Pancreas (tissue), 10 donors: ENCODE measurements at regions not wholly inside any gene's neighbourhood (a gene's known extent, or its start where the extent isn't known, plus 50 kb on each side); places are given as distances from the start of the nearest gene placed in this dataset.

ENCODE experiments used
- ATAC-seq, 4 donors: fragments of 200-7000 bp; cut with Tn5 transposase; one replicate each; pipeline versions ENCODE4 v1.8.0 to v1.9.1; 2020; ENCODE audit warnings: mild to moderate bottlenecking in 4 of 4, moderate library complexity in 4 of 4
- DNase-seq, 6 donors: peaks; one replicate each; pipeline ENCODE4 v3.0.0-alpha.2; 2020
- FAIRE-seq: peaks from 2 replicates; lab custom pipeline; 2012; peaks lifted over from hg19 to GRCh38; lab: Jason Lieb, UNC
- H3K27ac ChIP-seq, 4 donors: fragments of 200-600 bp; sonication (generic); 1 replicate in 3 of 4; 2 replicates in 1 of 4; pipeline versions ENCODE4 v1.5.0 to v1.8.0; 2020
- H3K27me3 ChIP-seq, 4 donors: fragments of 200-600 bp; one replicate each; pipeline ENCODE4 v1.8.0; 2021
- H3K36me3 ChIP-seq, 3 donors: fragments of 200-600 bp; sonication (generic) in 1 of 3; one replicate each; pipeline versions ENCODE4 v1.5.0 to v1.8.0; 2020 to 2021
- H3K4me1 ChIP-seq, 3 donors: fragments of 200-600 bp; one replicate each; pipeline ENCODE4 v1.8.0; 2021
- H3K4me3 ChIP-seq, 4 donors: fragments of 200-600 bp; sonication (generic) in 2 of 4; one replicate each; pipeline versions ENCODE4 v1.5.0 to v1.8.0; 2020 to 2021
- H3K9me3 ChIP-seq, 4 donors: fragments of 200-600 bp; one replicate each; pipeline ENCODE4 v1.8.0; 2021
- CTCF ChIP-seq, 4 donors: fragments of 200-600 bp; sonication (generic) in 3 of 4; IDR thresholded peaks; one replicate each; pipeline versions ENCODE4 v1.5.0 to v1.8.0; 2021; ENCODE audit warnings: antibody characterized with exemption in 4 of 4
- WGBS, 2 donors: extraction: QIAGEN DNeasy Blood & Tissue Kit; methylation state at CpG; one replicate each; pipeline ENCODE4 v1.1.7; 2013; 5-methylcytosine and 5-hydroxymethylcytosine counted together
- intact Hi-C, 3 donors: fragments of 100-400 bp; cut with DNase I; formaldehyde crosslinking; loops; one replicate each; pipeline versions ENCODE4 v1.11.1 to v1.14.2; 2022
- donor health status: healthy with polysubstance abuse.
- donor health status: DM: no; HTN: no; CAD: no; lungs with moderate emphysema.
- donor health status: DM: no; HTN: no; CAD: no.
- donor health status: control.
- donor health status: control.
- donor health status: Bipolar disorder and iron deficiency.
- donor health status: DM: yes; HTN: yes; CAD: no.
- donor health status: DM: no; HTN: no; CAD: no.
- donor health status: DM: no; HTN: no; CAD: no.
- donor health status: DM: yes; HTN: yes; CAD: no.

GRCh38 chr17:33639103-33639880 lies 346.2 kb upstream of the ASIC2 start:
- H3K27me3 ChIP-seq: peaks cover 0 to 10% (median 0%) of the 10 kb centered on the region in 4 donors
- no peak for ATAC-seq
- no peak for TF ChIP-seq CTCF (IDR thresholded peaks at IDR 0.05)
- intact Hi-C loops: no loop called here
- no peak overlapping the region for H3K27ac ChIP-seq
- no peaks in the 10 kb centered on the region for H3K4me1 ChIP-seq
- FAIRE-seq: no peak
- no peaks in the 10 kb centered on the region for H3K9me3 ChIP-seq
- 33 to 36% methylated on average over 6 of the region's 6 CpGs for WGBS, 2 donors
- H3K36me3 ChIP-seq: no peaks in the 10 kb centered on the region
- H3K4me3 ChIP-seq: no peak overlapping the region
- DNase-seq: no peak

- Histone ChIP-seq H3K27me3 (peaks cover 0 to 8% (median 0%) of the 10 kb centered on the region in 4 donors), H3K4me1 (no peaks in the 10 kb centered on the region), H3K36me3 (no peaks in the 10 kb centered on the region), H3K27ac (no peak overlapping the region), H3K4me3 (no peak overlapping the region), H3K9me3 (no peaks in the 10 kb centered on the region)
- FAIRE-seq: no peak
- WGBS, 2 donors: 63 to 69% methylated on average over 8 of the region's 8 CpGs
- DNase-seq: no peak
- TF ChIP-seq CTCF (IDR thresholded peaks at IDR 0.05): no peak
- no peak for ATAC-seq
- intact Hi-C loops: no loop called here
Measured at GRCh38 chr17:33640629-33641028, 347.5 kb upstream of the ASIC2 start.

DNA sequence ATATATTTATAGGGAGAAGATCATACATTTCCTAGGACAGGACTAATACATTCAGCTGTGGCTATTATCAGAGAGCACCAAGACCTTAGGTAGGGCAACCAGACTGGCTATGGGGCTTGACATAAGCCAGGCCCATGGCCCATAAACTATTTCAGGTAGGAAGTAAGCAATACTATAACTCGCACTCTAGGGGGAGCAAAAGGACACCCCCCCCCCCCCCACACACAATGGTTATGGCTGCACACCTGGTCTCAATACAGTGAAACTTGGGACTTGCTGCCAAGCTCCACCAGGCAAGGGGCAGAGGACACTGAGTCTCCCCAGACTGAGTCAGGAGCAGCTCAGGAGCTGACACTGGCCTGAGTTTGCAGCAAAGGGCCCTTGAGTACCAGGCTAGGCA lies 348.9 kb upstream of the ASIC2 start:
- no peak for ATAC-seq
- FAIRE-seq: no peak
- Histone ChIP-seq H3K36me3 (no peaks in the 10 kb centered on the region), H3K4me1 (no peaks in the 10 kb centered on the region), H3K9me3 (no peaks in the 10 kb centered on the region), H3K27ac (no peak overlapping the region), H3K27me3 (no peaks in the 10 kb centered on the region), H3K4me3 (no peak overlapping the region)
- DNase-seq: no peak
- intact Hi-C loops: no loop called here
- no peak for TF ChIP-seq CTCF (IDR thresholded peaks at IDR 0.05)
- 19 to 23% methylated on average over 1 of the region's 1 CpG for WGBS, 2 donors

DNA sequence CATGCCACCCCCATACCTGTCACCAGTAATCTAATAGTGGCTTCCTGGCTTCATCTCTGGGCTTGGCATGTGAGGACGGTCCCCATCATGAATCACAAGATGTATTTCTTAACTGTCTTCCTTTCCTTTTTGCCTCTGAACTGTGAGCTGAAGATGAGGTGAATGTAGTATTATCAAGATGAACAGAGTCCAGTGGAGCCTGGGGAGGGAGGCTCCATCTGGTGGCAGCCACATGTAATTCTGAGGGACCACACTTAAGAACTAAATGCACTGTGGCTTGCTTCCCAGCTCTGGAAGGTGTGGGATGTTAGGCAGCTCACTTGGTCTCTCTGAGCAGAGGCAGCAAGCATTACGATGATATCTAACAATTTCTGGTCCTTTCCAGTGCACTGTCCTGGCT lies 354.9 kb upstream of the ASIC2 start:
- no peak for FAIRE-seq
- no peaks in the 10 kb centered on the region for H3K9me3 ChIP-seq
- no peak overlapping the region for H3K4me3 ChIP-seq
- H3K4me1 ChIP-seq: no peaks in the 10 kb centered on the region
- peak in 1 of 4 donors; percentile 50 for ATAC-seq
- intact Hi-C loops: no loop called here
- H3K27ac ChIP-seq: no peak overlapping the region
- 41 to 60% methylated on average over 2 of the region's 2 CpGs for WGBS, 2 donors
- H3K27me3 ChIP-seq: peaks cover 0 to 13% (median 0%) of the 10 kb centered on the region in 4 donors
- H3K36me3 ChIP-seq: no peaks in the 10 kb centered on the region
- TF ChIP-seq CTCF (IDR thresholded peaks at IDR 0.05): peak in 1 of 4 donors; percentile 7
- no peak for DNase-seq

- intact Hi-C loops: no loop called here
- ATAC-seq (no peak), FAIRE-seq (no peak), DNase-seq (no peak)
- no peaks in the 10 kb centered on the region for H3K9me3 ChIP-seq
- peaks cover 0 to 13% (median 0%) of the 10 kb centered on the region in 4 donors for H3K27me3 ChIP-seq
- H3K27ac ChIP-seq: no peak overlapping the region
- no peak overlapping the region for H3K4me3 ChIP-seq
- H3K4me1 ChIP-seq: no peaks in the 10 kb centered on the region
- 53 to 66% methylated on average over 5 of the region's 5 CpGs for WGBS, 2 donors
- no peaks in the 10 kb centered on the region for H3K36me3 ChIP-seq
- TF ChIP-seq CTCF (IDR thresholded peaks at IDR 0.05): no peak
Measured at GRCh38 chr17:33650304-33650703, 357.2 kb upstream of the ASIC2 start.
